HCT116 (cell line): ENCODE measurements at regions not wholly inside any gene's neighbourhood (a gene's known extent, or its start where the extent isn't known, plus 50 kb on each side); places are given as distances from the start of the nearest gene placed in this dataset.

ENCODE experiments used
- ATAC-seq: fragments of 200-7000 bp; cut with Tn5 transposase; 2 replicates; pipeline ENCODE4 v1.9.1; 2020; ENCODE audit warnings: mild to moderate bottlenecking, moderate library complexity
- BruUV-seq: library from RNA; stranded (reverse); fragments of 400-500 nt; replicated peaks from 2 replicates; lab custom pipeline; 2021; lab: Mats Ljungman, UMichigan
- CTCF ChIA-PET: fragments of 300-600 bp; sonication (Branson Sonifier 250); formaldehyde crosslinking; loops from one replicate; lab custom pipeline; 2021; ENCODE audit warnings: antibody characterized with exemption; lab: Charles Lee
- POLR2A ChIA-PET: fragments of 300-600, 350-600 bp; sonication (Branson Sonifier 250); formaldehyde crosslinking; loops from one replicate; lab custom pipeline; 2021; ENCODE audit warnings: antibody characterized with exemption; lab: Charles Lee
- RAD21 ChIA-PET, 2 experiments: fragments of 300-600 bp; sonication (Branson Sonifier 250); formaldehyde crosslinking; loops; one replicate each; lab custom pipeline; 2023; ENCODE audit warnings: low total read pairs in 2 of 2; ENCODE audit not compliant: uncharacterized antibody in 2 of 2, unreplicated experiment in 2 of 2, low non-redundant PET in 1 of 2; lab: Charles Lee
- DNase-seq: peaks from one replicate; pipeline ENCODE4 v3.0.0-alpha.2; 2010; ENCODE audit warnings: low read depth, low spot score
- H2AFZ ChIP-seq: fragments of 200-600 bp; shearing (Covaris generic), sonication (generic); 2 replicates; pipeline ENCODE4 v1.6.1; 2017; ENCODE audit warnings: low read depth, mixed run types, mixed read lengths, antibody characterized with exemption, low read length; ENCODE audit not compliant: poor library complexity, severe bottlenecking
- H3K27ac ChIP-seq: 2 replicates; pipeline ENCODE4 v1.5.1; 2012; ENCODE audit warnings: low read depth, low read length
- H3K27me3 ChIP-seq: fragments of 200-600 bp; sonication (generic); 2 replicates; pipeline ENCODE4 v1.6.1; 2016; ENCODE audit warnings: mixed run types, low read length, mixed read lengths; ENCODE audit not compliant: insufficient read depth
- H3K36me3 ChIP-seq, 2 experiments: fragments of 200-500 bp in 1 of 2; fragments of 200-600 bp in 1 of 2; sonication (Bioruptor generic) in 1 of 2; sonication (generic) in 1 of 2; 2 replicates each; pipeline versions ENCODE4 v1.5.1 to v1.6.1; 2014 to 2016; ENCODE audit warnings: low read length in 2 of 2, inconsistent platforms in 1 of 2, mixed read lengths in 1 of 2, mixed run types in 1 of 2; ENCODE audit not compliant: insufficient read depth in 2 of 2, control insufficient read depth in 1 of 2
- H3K4me1 ChIP-seq, 2 experiments: fragments of 200-600 bp in 1 of 2; sonication (generic) in 1 of 2; 2 replicates each; pipeline versions ENCODE4 v1.5.1 to v1.6.1; 2012 to 2017; ENCODE audit warnings: low read length in 2 of 2, inconsistent platforms in 1 of 2, mild to moderate bottlenecking in 1 of 2, mixed read lengths in 1 of 2, mixed run types in 1 of 2, moderate library complexity in 1 of 2; ENCODE audit not compliant: insufficient read depth in 2 of 2, control insufficient read depth in 1 of 2
- H3K4me2 ChIP-seq: fragments of 200-600 bp; sonication (generic); 2 replicates; pipeline ENCODE4 v1.6.1; 2017; ENCODE audit warnings: mixed run types, low read length, mixed read lengths
- H3K4me3 ChIP-seq, 2 experiments: fragments of 200-600 bp in 1 of 2; sonication (generic) in 1 of 2; replicated peaks in 1 of 2; 2 replicates each; pipeline ENCODE4 v1.5.1; 2011 to 2016; ENCODE audit warnings: low read length in 2 of 2, control low read depth in 1 of 2, low read depth in 1 of 2, mild to moderate bottlenecking in 1 of 2, mixed read lengths in 1 of 2, mixed run types in 1 of 2
- H3K79me2 ChIP-seq: fragments of 200-600 bp; sonication (generic); 2 replicates; pipeline ENCODE4 v1.6.1; 2017; ENCODE audit warnings: mild to moderate bottlenecking, mixed run types, low read length, moderate library complexity, mixed read lengths; ENCODE audit not compliant: insufficient read depth
- H3K9ac ChIP-seq: fragments of 200-600 bp; sonication (generic); 2 replicates; pipeline ENCODE4 v1.6.1; 2016; ENCODE audit warnings: low read length, mixed read lengths
- H3K9me2 ChIP-seq: fragments of 200-600 bp; sonication (generic), shearing (Covaris generic); 2 replicates; pipeline ENCODE4 v1.6.1; 2017; ENCODE audit warnings: mixed run types, mild to moderate bottlenecking, moderate library complexity; ENCODE audit not compliant: insufficient read depth
- H3K9me3 ChIP-seq, 2 experiments: fragments of 200-500 bp in 1 of 2; fragments of 200-600 bp in 1 of 2; sonication (Bioruptor generic) in 1 of 2; sonication (generic) in 1 of 2; 2 replicates each; pipeline ENCODE4 v1.6.1; 2014 to 2017; ENCODE audit warnings: low read length in 2 of 2, mixed read lengths in 2 of 2, inconsistent platforms in 1 of 2, low read depth in 1 of 2, mild to moderate bottlenecking in 1 of 2, mixed run types in 1 of 2, moderate library complexity in 1 of 2; ENCODE audit not compliant: control insufficient read depth in 1 of 2, insufficient read depth in 1 of 2
- H4K20me1 ChIP-seq: fragments of 200-600 bp; sonication (generic), shearing (Covaris generic); 2 replicates; pipeline ENCODE4 v1.6.1; 2017; ENCODE audit warnings: mixed run types, mild to moderate bottlenecking, moderate library complexity; ENCODE audit not compliant: insufficient read depth
- CBX3 ChIP-seq: IDR thresholded peaks from 2 replicates; pipeline ENCODE4 v1.6.1; 2012; ENCODE audit warnings: low read depth
- CEBPB ChIP-seq: IDR thresholded peaks from 2 replicates; pipeline ENCODE4 v1.6.1; 2012; ENCODE audit warnings: low read depth
- CTCF ChIP-seq, 3 experiments: fragments of 200-600 bp in 1 of 3; sonication (generic) in 1 of 3; IDR thresholded peaks in 2 of 3; conservative IDR thresholded peaks in 1 of 3; 2 replicates each; pipeline ENCODE4 v1.5.1; 2012 to 2017; ENCODE audit warnings: low read depth in 2 of 3, low read length in 2 of 3, antibody characterized with exemption in 1 of 3, borderline replicate concordance in 1 of 3, control low read depth in 1 of 3, mild to moderate bottlenecking in 1 of 3, mixed read lengths in 1 of 3, mixed run types in 1 of 3, moderate library complexity in 1 of 3; ENCODE audit not compliant: insufficient read depth in 1 of 3
- EZH2 ChIP-seq: fragments of 200-600 bp; sonication (generic); IDR thresholded peaks from 2 replicates; pipeline ENCODE4 v1.6.1; 2017; ENCODE audit warnings: antibody characterized with exemption, mixed run types
- EZH2phosphoT487 ChIP-seq: fragments of 200-600 bp; IDR thresholded peaks from 2 replicates; pipeline ENCODE4 v1.6.1; 2018; ENCODE audit warnings: antibody characterized with exemption, borderline replicate concordance
- FOSL1 ChIP-seq: IDR thresholded peaks from 2 replicates; pipeline ENCODE4 v1.6.1; 2012; ENCODE audit warnings: low read depth
- POLR2A ChIP-seq: IDR thresholded peaks from 2 replicates; pipeline ENCODE4 v1.7.0; 2011; ENCODE audit warnings: borderline replicate concordance; ENCODE audit not compliant: insufficient read depth, insufficient read length; ENCODE audit errors: extremely low read depth
- RAD21 ChIP-seq: IDR thresholded peaks from 2 replicates; pipeline ENCODE4 v1.6.1; 2012; ENCODE audit warnings: low read depth, mild to moderate bottlenecking
- SP1 ChIP-seq: IDR thresholded peaks from 2 replicates; pipeline ENCODE4 v1.6.1; 2012; ENCODE audit warnings: low read depth
- SRF ChIP-seq: IDR thresholded peaks from 2 replicates; pipeline ENCODE4 v1.6.1; 2012; ENCODE audit warnings: low read depth
- TCF7L2 ChIP-seq: IDR thresholded peaks from 2 replicates; pipeline ENCODE4 v1.7.0; 2011; ENCODE audit warnings: borderline replicate concordance, inconsistent platforms; ENCODE audit not compliant: insufficient read depth, insufficient read length; ENCODE audit errors: extremely low read depth
- YY1 ChIP-seq: IDR thresholded peaks from 2 replicates; pipeline ENCODE4 v1.6.1; 2011; ENCODE audit warnings: low read length, low read depth, moderate library complexity, mild to moderate bottlenecking; ENCODE audit not compliant: insufficient replicate concordance; ENCODE audit errors: extremely low read depth
- ZBTB33 ChIP-seq: IDR thresholded peaks from 2 replicates; pipeline ENCODE4 v1.6.1; 2011; ENCODE audit warnings: mild to moderate bottlenecking, low read length, moderate library complexity; ENCODE audit not compliant: insufficient replicate concordance; ENCODE audit errors: extremely low read depth
- intact Hi-C: fragments of 100-400 bp; cut with micrococcal nuclease; formaldehyde crosslinking; loops from 2 replicates; pipeline ENCODE4 v1.10.0; 2022

- Histone ChIP-seq H2AFZ (no peak overlapping the region), H3K27ac (no peak overlapping the region), H3K4me3 (no peak overlapping the region), H3K4me2 (no peak overlapping the region), H3K9me3 (peaks cover 0 to 5% of the 10 kb centered on the region in 2 experiments; a peak in 1 of 4 replicates), H3K79me2 (no peaks in the 10 kb centered on the region), H4K20me1 (no peaks in the 10 kb centered on the region), H3K36me3 (no peaks in the 10 kb centered on the region), H3K27me3 (no peaks in the 10 kb centered on the region), H3K9me2 (no peaks in the 10 kb centered on the region)
- CTCF ChIA-PET, result no interaction called here
- intact Hi-C loops, result no loop called here
- POLR2A ChIA-PET, result no interaction called here
- ATAC-seq (no peak), DNase-seq (no peak)
- BruUV-seq, result no TSS peak
- RAD21 ChIA-PET, result no interaction called here
- no peak for TF ChIP-seq POLR2A
- TF ChIP-seq SRF, result no peak
- TF ChIP-seq YY1, result no peak
- TF ChIP-seq, all 23 proteins: peak for 0
- H3K9ac ChIP-seq, result no peak overlapping the region
- H3K4me1 ChIP-seq, result no peaks in the 10 kb centered on the region
Observed at GRCh38 chr18:68494802-68495581, 219.9 kb downstream of the TMX3 start.

- CTCF ChIA-PET, result no interaction called here
- TF ChIP-seq SRF, result no peak
- no peak for TF ChIP-seq EZH2phosphoT487
- no peak for TF ChIP-seq CEBPB
- no peak for TF ChIP-seq CTCF (IDR thresholded peaks at IDR 0.05 in 2 of 3, conservative IDR thresholded peaks at IDR 0.05 in 1 of 3; ENCODE audit: borderline replicate concordance in 1 of 3, insufficient read depth in 1 of 3, low read depth in 2 of 3, low read length in 2 of 3)
- no peak for TF ChIP-seq YY1
- no peak for TF ChIP-seq FOSL1
- TF ChIP-seq SP1, result no peak
- TF ChIP-seq EZH2, result no peak
- no peak for TF ChIP-seq ZBTB33
- TF ChIP-seq TCF7L2, result no peak
- TF ChIP-seq RAD21, result no peak
- no peak for TF ChIP-seq POLR2A
- no peak for TF ChIP-seq CBX3
Observed at GRCh38 chr18:68489013-68489792, 225.7 kb downstream of the TMX3 start.

More at GRCh38 chr18:68489013-68489792, 225.7 kb downstream of the TMX3 start:
- peaks cover 6 to 7% of the 10 kb centered on the region in 2 experiments; a peak in 2 of 4 replicates for H3K9me3 ChIP-seq
- H3K4me3 ChIP-seq, result no peak overlapping the region
- ChIA-PET RAD21 (no interaction called here), POLR2A (no interaction called here)
- H3K4me1 ChIP-seq, result no peaks in the 10 kb centered on the region
- H3K79me2 ChIP-seq, result no peaks in the 10 kb centered on the region
- no peak overlapping the region for H3K4me2 ChIP-seq
- ATAC-seq, result no peak
- H3K27me3 ChIP-seq, result no peaks in the 10 kb centered on the region
- no peaks in the 10 kb centered on the region for H3K9me2 ChIP-seq
- intact Hi-C loops, result no loop called here
- DNase-seq, result no peak
- no peak overlapping the region for H2AFZ ChIP-seq
- H3K9ac ChIP-seq, result no peak overlapping the region
- H3K36me3 ChIP-seq, result no peaks in the 10 kb centered on the region
- H4K20me1 ChIP-seq, result no peaks in the 10 kb centered on the region
- BruUV-seq, result no TSS peak
- no peak overlapping the region for H3K27ac ChIP-seq
